ENCODE measurements at regions not wholly inside any gene's neighbourhood (a gene's known extent, or its start where the extent isn't known, plus 50 kb on each side); places are given as distances from the start of the nearest gene placed in this dataset.
"Not testable (repeated sequence)": the region's sequence is repeated elsewhere in the genome, so short reads cannot be mapped to it uniquely, and the experiment has no call there.

DNA sequence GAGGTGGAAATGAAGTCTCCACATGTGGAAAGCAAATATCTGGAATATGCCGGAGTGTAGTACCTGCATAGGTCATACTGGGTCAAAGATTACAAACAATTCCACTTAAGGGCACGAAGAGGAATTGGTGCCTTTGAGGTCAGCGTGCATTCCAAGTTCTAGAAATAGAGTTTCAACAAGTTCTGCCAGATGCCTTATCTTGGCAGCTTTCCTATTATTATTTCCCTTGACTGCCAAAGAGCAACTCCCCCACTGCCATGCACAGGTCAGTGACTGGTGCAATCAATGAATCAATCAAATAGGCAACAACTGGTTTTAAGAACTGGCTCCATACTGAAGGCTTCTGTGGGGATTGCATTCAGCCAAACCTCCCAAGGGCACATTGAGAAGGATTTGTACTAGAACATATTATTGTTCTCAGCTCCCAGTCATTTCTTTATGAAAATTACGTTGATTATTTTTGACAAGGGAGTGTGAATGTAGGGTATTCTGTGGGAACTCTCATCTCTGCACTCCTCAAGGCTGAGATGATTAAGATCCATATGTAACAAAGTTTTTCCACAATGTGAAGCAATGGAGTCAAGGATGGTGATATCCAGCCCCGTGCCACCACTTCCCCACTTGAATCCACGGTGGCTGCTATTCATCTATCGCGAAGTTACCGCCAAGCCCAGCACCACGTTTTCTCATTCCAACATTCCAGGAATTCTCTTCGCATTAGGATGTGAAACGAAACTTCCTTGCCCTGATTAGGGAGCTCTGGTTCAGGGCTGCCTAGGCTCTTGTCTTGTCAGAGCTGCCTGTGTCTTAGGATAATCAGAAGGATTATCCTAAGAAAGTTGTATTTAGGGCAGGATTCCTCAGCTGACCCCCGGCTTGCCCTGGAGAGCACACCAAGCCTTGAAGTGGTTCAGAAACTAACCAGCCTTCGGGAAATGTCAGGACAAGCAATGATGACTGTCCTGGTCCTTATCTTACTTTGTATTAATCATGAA is 115.1 kb upstream of the PCED1B start:
- intact Hi-C loops (cut with micrococcal nuclease; ENCODE audit: unreplicated experiment): no loop called here
- no TSS peak for BruUV-seq (replicated peaks)
- no peaks in the 10 kb centered on the region for H3K27me3 Mint-ChIP-seq (ENCODE audit: unreplicated experiment)
- no peaks in the 10 kb centered on the region for H3K36me3 Mint-ChIP-seq (ENCODE audit: insufficient read depth, unreplicated experiment)
- H3K4me3 Mint-ChIP-seq (ENCODE audit: low read depth, unreplicated experiment): no peak overlapping the region
- peaks cover 20% of the 10 kb centered on the region for H3K4me1 Mint-ChIP-seq (ENCODE audit: low read depth, unreplicated experiment)
- CTCF ChIA-PET: interaction anchor here (1.4 kb wide), 1 partner anchor 19 kb away, joined by 3 read pairs; no protein-coding TSS in a partner anchor
- no peak for DNase-seq
- no peak overlapping the region for H3K27ac Mint-ChIP-seq (ENCODE audit: unreplicated experiment)
- no peak for TF ChIP-seq CTCF (IDR thresholded peaks at IDR 0.05; ENCODE audit: unreplicated experiment)
- no peaks in the 10 kb centered on the region for H3K9me3 Mint-ChIP-seq (ENCODE audit: low read depth, unreplicated experiment)

DNA sequence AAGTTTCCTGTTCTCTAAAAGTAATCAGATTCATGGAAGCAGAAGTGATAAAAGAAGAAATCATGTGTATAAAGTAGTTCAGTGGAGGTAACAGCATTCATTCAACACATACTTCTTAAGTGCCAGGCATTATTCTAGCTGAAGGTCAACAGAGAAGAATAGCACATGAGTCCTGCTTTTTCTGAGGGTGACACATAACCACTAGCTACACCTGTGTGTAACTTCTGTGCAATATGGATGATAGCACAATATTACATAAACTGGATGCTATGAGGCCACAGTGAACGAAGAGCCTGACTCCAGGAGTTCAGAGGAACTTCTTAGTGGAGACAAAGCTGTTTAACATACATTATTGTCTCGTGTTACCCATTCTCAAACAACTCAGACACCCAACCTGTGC is 114.3 kb upstream of the PCED1B start:
- DNase-seq: no peak
- Mint-ChIP-seq H3K4me3 (ENCODE audit: low read depth, unreplicated experiment) (no peak overlapping the region), H3K4me1 (ENCODE audit: low read depth, unreplicated experiment) (peaks cover 20% of the 10 kb centered on the region), H3K9me3 (ENCODE audit: low read depth, unreplicated experiment) (no peaks in the 10 kb centered on the region), H3K27ac (ENCODE audit: unreplicated experiment) (no peak overlapping the region), H3K27me3 (ENCODE audit: unreplicated experiment) (no peaks in the 10 kb centered on the region), H3K36me3 (ENCODE audit: insufficient read depth, unreplicated experiment) (no peaks in the 10 kb centered on the region)
- CTCF ChIA-PET: interaction anchor here (1.4 kb wide), 1 partner anchor 18 kb away, joined by 3 read pairs; no protein-coding TSS in a partner anchor
- no TSS peak for BruUV-seq (replicated peaks)
- TF ChIP-seq CTCF (IDR thresholded peaks at IDR 0.05; ENCODE audit: unreplicated experiment): no peak
- intact Hi-C loops (cut with micrococcal nuclease; ENCODE audit: unreplicated experiment): no loop called here

DNA sequence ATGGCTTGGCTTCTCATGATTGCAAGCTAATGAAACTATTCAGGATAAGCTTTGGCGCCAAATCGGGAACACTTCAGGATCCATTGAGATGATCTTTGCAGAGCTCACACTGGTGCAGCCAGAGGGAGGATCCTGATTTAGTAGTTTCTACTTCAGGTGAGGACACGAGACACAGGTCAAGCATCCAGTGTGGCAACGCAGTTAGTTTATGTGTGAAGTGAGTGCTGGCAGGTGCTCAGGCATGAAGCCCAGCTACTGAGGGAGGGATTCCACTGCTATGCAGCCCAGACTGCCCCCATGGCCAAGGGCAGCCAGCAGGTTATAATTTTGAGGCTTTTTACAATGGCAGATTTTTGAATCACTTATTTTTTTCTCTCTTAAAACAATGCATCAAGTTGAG is 113.5 kb upstream of the PCED1B start:
- DNase-seq: no peak
- intact Hi-C loops (cut with micrococcal nuclease; ENCODE audit: unreplicated experiment): no loop called here
- Mint-ChIP-seq H3K4me3 (ENCODE audit: low read depth, unreplicated experiment) (no peak overlapping the region), H3K27me3 (ENCODE audit: unreplicated experiment) (no peaks in the 10 kb centered on the region), H3K4me1 (ENCODE audit: low read depth, unreplicated experiment) (peaks cover 20% of the 10 kb centered on the region), H3K36me3 (ENCODE audit: insufficient read depth, unreplicated experiment) (no peaks in the 10 kb centered on the region), H3K9me3 (ENCODE audit: low read depth, unreplicated experiment) (no peaks in the 10 kb centered on the region), H3K27ac (ENCODE audit: unreplicated experiment) (no peak overlapping the region)
- TF ChIP-seq CTCF (IDR thresholded peaks at IDR 0.05; ENCODE audit: unreplicated experiment): no peak
- no TSS peak for BruUV-seq (replicated peaks)
- CTCF ChIA-PET: no interaction called here

- H3K9me3 Mint-ChIP-seq (ENCODE audit: low read depth, unreplicated experiment): no peaks in the 10 kb centered on the region
- H3K36me3 Mint-ChIP-seq (ENCODE audit: insufficient read depth, unreplicated experiment): no peaks in the 10 kb centered on the region
- intact Hi-C loops (cut with micrococcal nuclease; ENCODE audit: unreplicated experiment): no loop called here
- no peak overlapping the region for H3K4me3 Mint-ChIP-seq (ENCODE audit: low read depth, unreplicated experiment)
- H3K27ac Mint-ChIP-seq (ENCODE audit: unreplicated experiment): no peak overlapping the region
- no peak for DNase-seq
- no TSS peak for BruUV-seq (replicated peaks)
- CTCF ChIA-PET: no interaction called here
- no peaks in the 10 kb centered on the region for H3K27me3 Mint-ChIP-seq (ENCODE audit: unreplicated experiment)
- no peak for TF ChIP-seq CTCF (IDR thresholded peaks at IDR 0.05; ENCODE audit: unreplicated experiment)
- H3K4me1 Mint-ChIP-seq (ENCODE audit: low read depth, unreplicated experiment): no peaks in the 10 kb centered on the region
Observed at GRCh38 chr12:46970636-46971035, 108.8 kb upstream of the PCED1B start.

DNA sequence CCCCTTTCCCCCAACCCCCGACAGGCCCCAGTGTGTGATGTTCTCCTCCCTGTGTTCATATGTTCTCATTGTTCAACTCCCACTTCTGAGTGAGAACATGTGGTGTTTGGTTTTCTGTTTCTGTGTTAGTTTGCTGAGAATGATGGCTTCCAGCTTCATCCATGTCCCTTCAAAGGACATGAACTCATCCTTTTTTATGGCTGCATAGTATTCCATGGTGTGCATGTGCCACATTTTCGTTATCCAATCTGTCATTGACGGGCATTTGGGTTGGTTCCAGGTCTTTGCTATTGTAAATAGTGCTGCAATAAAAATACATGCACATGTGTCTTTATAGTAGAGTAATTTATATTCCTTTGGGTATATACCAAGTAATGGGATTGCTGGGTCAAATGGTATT is 105.5 kb upstream of the PCED1B start:
- CTCF ChIA-PET; H3K27me3 Mint-ChIP-seq (ENCODE audit: unreplicated experiment); H3K9me3 Mint-ChIP-seq (ENCODE audit: low read depth, unreplicated experiment); BruUV-seq (replicated peaks); DNase-seq; H3K36me3 Mint-ChIP-seq (ENCODE audit: insufficient read depth, unreplicated experiment); H3K27ac Mint-ChIP-seq (ENCODE audit: unreplicated experiment); H3K4me1 Mint-ChIP-seq (ENCODE audit: low read depth, unreplicated experiment); intact Hi-C loops (cut with micrococcal nuclease; ENCODE audit: unreplicated experiment); H3K4me3 Mint-ChIP-seq (ENCODE audit: low read depth, unreplicated experiment): not testable (repeated sequence)
